Pancreas (tissue), 10 donors: ENCODE measurements at regions not wholly inside any gene's neighbourhood (a gene's known extent, or its start where the extent isn't known, plus 50 kb on each side); places are given as distances from the start of the nearest gene placed in this dataset.

Source experiments
- ATAC-seq, 4 donors: fragments of 200-7000 bp; cut with Tn5 transposase; one replicate each; pipeline versions ENCODE4 v1.8.0 to v1.9.1; 2020; ENCODE audit warnings: mild to moderate bottlenecking in 4 of 4, moderate library complexity in 4 of 4
- DNase-seq, 6 donors: peaks; one replicate each; pipeline ENCODE4 v3.0.0-alpha.2; 2020
- FAIRE-seq: peaks from 2 replicates; lab custom pipeline; 2012; peaks lifted over from hg19 to GRCh38; lab: Jason Lieb, UNC
- H3K27ac ChIP-seq, 4 donors: fragments of 200-600 bp; sonication (generic); 1 replicate in 3 of 4; 2 replicates in 1 of 4; pipeline versions ENCODE4 v1.5.0 to v1.8.0; 2020
- H3K27me3 ChIP-seq, 4 donors: fragments of 200-600 bp; one replicate each; pipeline ENCODE4 v1.8.0; 2021
- H3K36me3 ChIP-seq, 3 donors: fragments of 200-600 bp; sonication (generic) in 1 of 3; one replicate each; pipeline versions ENCODE4 v1.5.0 to v1.8.0; 2020 to 2021
- H3K4me1 ChIP-seq, 3 donors: fragments of 200-600 bp; one replicate each; pipeline ENCODE4 v1.8.0; 2021
- H3K4me3 ChIP-seq, 4 donors: fragments of 200-600 bp; sonication (generic) in 2 of 4; one replicate each; pipeline versions ENCODE4 v1.5.0 to v1.8.0; 2020 to 2021
- H3K9me3 ChIP-seq, 4 donors: fragments of 200-600 bp; one replicate each; pipeline ENCODE4 v1.8.0; 2021
- CTCF ChIP-seq, 4 donors: fragments of 200-600 bp; sonication (generic) in 3 of 4; IDR thresholded peaks; one replicate each; pipeline versions ENCODE4 v1.5.0 to v1.8.0; 2021; ENCODE audit warnings: antibody characterized with exemption in 4 of 4
- WGBS, 2 donors: extraction: QIAGEN DNeasy Blood & Tissue Kit; methylation state at CpG; one replicate each; pipeline ENCODE4 v1.1.7; 2013; 5-methylcytosine and 5-hydroxymethylcytosine counted together
- intact Hi-C, 3 donors: fragments of 100-400 bp; cut with DNase I; formaldehyde crosslinking; loops; one replicate each; pipeline versions ENCODE4 v1.11.1 to v1.14.2; 2022
- donor health status: healthy with polysubstance abuse.
- donor health status: DM: no; HTN: no; CAD: no; lungs with moderate emphysema.
- donor health status: DM: no; HTN: no; CAD: no.
- donor health status: control.
- donor health status: control.
- donor health status: Bipolar disorder and iron deficiency.
- donor health status: DM: yes; HTN: yes; CAD: no.
- donor health status: DM: no; HTN: no; CAD: no.
- donor health status: DM: no; HTN: no; CAD: no.
- donor health status: DM: yes; HTN: yes; CAD: no.

GRCh38 chr12:93040367-93040766 lies 111.3 kb upstream of the EEA1 start:
- Histone ChIP-seq H3K4me1 (no peaks in the 10 kb centered on the region), H3K9me3 (no peaks in the 10 kb centered on the region), H3K27ac (no peak overlapping the region), H3K36me3 (no peaks in the 10 kb centered on the region), H3K4me3 (no peak overlapping the region), H3K27me3 (no peaks in the 10 kb centered on the region)
- DNase-seq (no peak), ATAC-seq (no peak), FAIRE-seq (no peak)
- intact Hi-C loops, result no loop called here
- TF ChIP-seq CTCF (IDR thresholded peaks at IDR 0.05), result no peak
- 68 to 76% methylated on average over 3 of the region's 3 CpGs for WGBS, 2 donors

GRCh38 chr12:93041416-93041815 lies 112.3 kb upstream of the EEA1 start:
- H3K36me3 ChIP-seq, result no peaks in the 10 kb centered on the region
- no peak for TF ChIP-seq CTCF (IDR thresholded peaks at IDR 0.05)
- no peak overlapping the region for H3K27ac ChIP-seq
- no peaks in the 10 kb centered on the region for H3K27me3 ChIP-seq
- intact Hi-C loops, result no loop called here
- no peaks in the 10 kb centered on the region for H3K9me3 ChIP-seq
- H3K4me1 ChIP-seq, result no peaks in the 10 kb centered on the region
- DNase-seq (no peak), ATAC-seq (no peak), FAIRE-seq (no peak)
- no peak overlapping the region for H3K4me3 ChIP-seq

GRCh38 chr12:93042283-93042682 lies 113.2 kb upstream of the EEA1 start:
- H3K36me3 ChIP-seq, result no peaks in the 10 kb centered on the region
- DNase-seq (no peak), ATAC-seq (no peak), FAIRE-seq (no peak)
- no peak for TF ChIP-seq CTCF (IDR thresholded peaks at IDR 0.05)
- 71 to 74% methylated on average over 3 of the region's 3 CpGs for WGBS, 2 donors
- no peaks in the 10 kb centered on the region for H3K27me3 ChIP-seq
- H3K9me3 ChIP-seq, result no peaks in the 10 kb centered on the region
- intact Hi-C loops, result no loop called here
- no peaks in the 10 kb centered on the region for H3K4me1 ChIP-seq
- H3K27ac ChIP-seq, result no peak overlapping the region
- H3K4me3 ChIP-seq, result no peak overlapping the region

GRCh38 chr12:93042684-93043083 lies 113.6 kb upstream of the EEA1 start:
- intact Hi-C loops, result no loop called here
- DNase-seq (no peak), ATAC-seq (no peak), FAIRE-seq (no peak)
- no peak overlapping the region for H3K4me3 ChIP-seq
- no peaks in the 10 kb centered on the region for H3K4me1 ChIP-seq
- 72 to 78% methylated on average over 6 of the region's 6 CpGs for WGBS, 2 donors
- H3K27me3 ChIP-seq, result no peaks in the 10 kb centered on the region
- no peak overlapping the region for H3K27ac ChIP-seq
- no peaks in the 10 kb centered on the region for H3K9me3 ChIP-seq
- no peaks in the 10 kb centered on the region for H3K36me3 ChIP-seq
- TF ChIP-seq CTCF (IDR thresholded peaks at IDR 0.05), result no peak

- Histone ChIP-seq H3K4me1 (no peaks in the 10 kb centered on the region), H3K27me3 (no peaks in the 10 kb centered on the region), H3K36me3 (no peaks in the 10 kb centered on the region), H3K27ac (no peak overlapping the region), H3K9me3 (no peaks in the 10 kb centered on the region), H3K4me3 (no peak overlapping the region)
- FAIRE-seq (no peak), ATAC-seq (no peak), DNase-seq (no peak)
- intact Hi-C loops, result no loop called here
- no peak for TF ChIP-seq CTCF (IDR thresholded peaks at IDR 0.05)
- 88 to 95% methylated on average over 3 of the region's 3 CpGs for WGBS, 2 donors
Observed at GRCh38 chr12:93043192-93043876, 114.2 kb upstream of the EEA1 start.
